ENCODE measurements at regions not wholly inside any gene's neighbourhood (a gene's known extent, or its start where the extent isn't known, plus 50 kb on each side); places are given as distances from the start of the nearest gene placed in this dataset.

DNA sequence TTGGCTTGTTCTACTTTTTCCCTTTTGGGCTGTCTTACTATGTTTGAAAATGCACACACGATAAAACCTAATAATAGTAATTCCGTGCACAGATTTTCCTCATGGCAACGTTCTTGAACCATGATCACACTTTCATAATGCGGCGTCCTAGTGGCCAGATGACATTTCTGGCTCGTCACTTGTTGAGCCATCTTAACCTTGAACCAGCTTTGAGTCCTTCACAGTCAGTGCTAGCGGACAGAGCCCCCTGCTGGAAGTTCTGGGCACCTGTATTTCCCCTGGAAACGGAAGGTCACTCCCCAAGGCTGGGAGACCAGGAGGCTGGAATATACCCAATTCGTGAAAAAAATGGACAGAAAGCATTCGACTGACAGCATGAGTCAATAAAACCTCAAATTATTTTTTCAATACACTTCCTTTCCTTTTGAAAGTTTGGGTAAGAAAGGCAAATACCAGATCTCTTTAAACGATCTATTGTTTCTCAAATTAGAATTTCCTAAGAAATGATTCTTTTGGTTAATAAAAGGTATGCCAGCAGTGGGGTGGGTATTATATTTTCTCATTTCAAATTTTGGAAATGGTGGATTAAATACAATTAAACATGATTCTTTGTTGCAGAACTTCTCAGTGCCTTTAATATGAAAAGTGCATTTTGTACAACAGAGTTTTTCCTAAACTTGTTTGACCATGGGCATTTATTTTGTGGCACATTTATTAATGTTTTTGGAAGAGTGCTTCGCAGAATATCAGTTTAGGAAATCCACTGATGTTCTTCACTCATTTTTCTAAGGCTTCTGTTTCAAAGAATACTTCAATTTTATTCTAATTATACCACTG lies 542.3 kb downstream of the QKI start:
- WGBS, 2 donors = 38 to 43% methylated on average over 12 of the region's 12 CpGs
- peak in 1 of 2 donors; percentile 67 for TF ChIP-seq EP300 (IDR thresholded peaks at IDR 0.05)
- no peak for TF ChIP-seq POLR2A (IDR thresholded peaks at IDR 0.05)
- TF ChIP-seq, protein P1, sequence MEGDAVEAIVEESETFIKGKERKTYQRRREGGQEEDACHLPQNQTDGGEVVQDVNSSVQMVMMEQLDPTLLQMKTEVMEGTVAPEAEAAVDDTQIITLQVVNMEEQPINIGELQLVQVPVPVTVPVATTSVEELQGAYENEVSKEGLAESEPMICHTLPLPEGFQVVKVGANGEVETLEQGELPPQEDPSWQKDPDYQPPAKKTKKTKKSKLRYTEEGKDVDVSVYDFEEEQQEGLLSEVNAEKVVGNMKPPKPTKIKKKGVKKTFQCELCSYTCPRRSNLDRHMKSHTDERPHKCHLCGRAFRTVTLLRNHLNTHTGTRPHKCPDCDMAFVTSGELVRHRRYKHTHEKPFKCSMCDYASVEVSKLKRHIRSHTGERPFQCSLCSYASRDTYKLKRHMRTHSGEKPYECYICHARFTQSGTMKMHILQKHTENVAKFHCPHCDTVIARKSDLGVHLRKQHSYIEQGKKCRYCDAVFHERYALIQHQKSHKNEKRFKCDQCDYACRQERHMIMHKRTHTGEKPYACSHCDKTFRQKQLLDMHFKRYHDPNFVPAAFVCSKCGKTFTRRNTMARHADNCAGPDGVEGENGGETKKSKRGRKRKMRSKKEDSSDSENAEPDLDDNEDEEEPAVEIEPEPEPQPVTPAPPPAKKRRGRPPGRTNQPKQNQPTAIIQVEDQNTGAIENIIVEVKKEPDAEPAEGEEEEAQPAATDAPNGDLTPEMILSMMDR (IDR thresholded peaks at IDR 0.05) = peak; percentile 69 to 89 (median 71)
- DNase-seq (ENCODE audit: low spot score in 2 of 2) = peak; percentile 62 to 77
- Histone ChIP-seq H3K4me3 (no peak overlapping the region), H3K9me3 (no peaks in the 10 kb centered on the region), H3K36me3 (no peaks in the 10 kb centered on the region), H3K27me3 (no peaks in the 10 kb centered on the region), H3K4me1 (peaks cover 0 to 54% (median 0%) of the 10 kb centered on the region in 4 donors), H3K27ac (peak overlapping the region in 1 of 4 donors; percentile 69)

DNA sequence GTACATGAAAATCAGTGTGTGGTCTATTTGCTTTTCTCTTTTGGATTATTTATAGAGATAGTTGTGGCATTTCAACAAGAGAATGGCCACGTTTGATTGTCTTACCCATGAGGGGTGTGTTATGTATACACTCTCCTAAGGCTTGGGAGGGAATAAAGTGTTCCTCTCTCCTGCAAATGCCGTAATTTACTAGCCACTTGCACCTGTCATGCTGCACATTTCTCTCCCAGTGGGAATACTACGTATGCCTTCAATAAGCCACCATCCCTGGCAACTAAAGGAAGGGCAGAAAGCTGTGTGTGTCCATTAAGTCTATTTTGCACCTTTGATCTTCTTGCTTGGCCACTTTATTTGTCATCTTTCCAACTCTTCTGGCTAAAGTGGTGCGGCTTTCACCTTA lies 541.2 kb downstream of the QKI start:
- TF ChIP-seq, protein P1 (IDR thresholded peaks at IDR 0.05) = no peak
- TF ChIP-seq POLR2A (IDR thresholded peaks at IDR 0.05) (no peak), EP300 (IDR thresholded peaks at IDR 0.05) (no peak)

DNA sequence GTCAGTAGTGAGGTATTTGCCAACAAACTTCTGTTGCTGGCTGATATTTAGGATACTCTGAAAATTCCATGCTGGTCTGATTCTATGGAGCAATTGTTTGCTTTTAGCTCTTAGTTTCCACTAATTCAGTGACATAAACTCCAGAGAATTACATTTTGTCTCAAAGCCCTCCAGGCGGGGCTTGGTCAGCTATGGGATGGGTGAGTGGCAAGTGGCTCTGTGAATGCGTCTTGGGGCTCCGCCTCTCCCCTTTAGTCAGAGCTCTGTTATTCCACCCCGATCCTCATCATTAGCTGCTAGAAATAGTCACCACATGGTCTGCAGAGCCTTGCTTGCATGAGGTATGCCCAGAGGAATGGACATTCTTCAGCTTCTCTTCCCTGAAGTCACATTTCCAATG lies 540.6 kb downstream of the QKI start:
- Histone ChIP-seq H3K4me1 (peaks cover 0 to 54% (median 0%) of the 10 kb centered on the region in 4 donors), H3K36me3 (no peaks in the 10 kb centered on the region), H3K4me3 (no peak overlapping the region), H3K27ac (peak overlapping the region in 2 of 4 donors; percentile 53 to 69), H3K9me3 (no peaks in the 10 kb centered on the region), H3K27me3 (no peaks in the 10 kb centered on the region)
- DNase-seq (ENCODE audit: low spot score in 2 of 2) = no peak
- 54 to 62% methylated on average over 4 of the region's 4 CpGs for WGBS, 2 donors
- TF ChIP-seq EP300 (IDR thresholded peaks at IDR 0.05) = peak in 1 of 2 donors; percentile 10
- TF ChIP-seq POLR2A (IDR thresholded peaks at IDR 0.05) = no peak

More for the DNA sequence above, 541.2 kb downstream of the QKI start:
- Histone ChIP-seq H3K9me3 (no peaks in the 10 kb centered on the region), H3K4me3 (no peak overlapping the region), H3K36me3 (no peaks in the 10 kb centered on the region), H3K27ac (peak overlapping the region in 1 of 4 donors; percentile 69), H3K27me3 (no peaks in the 10 kb centered on the region), H3K4me1 (peaks cover 0 to 54% (median 0%) of the 10 kb centered on the region in 4 donors)
- no peak for DNase-seq (ENCODE audit: low spot score in 2 of 2)
- 77 to 81% methylated on average over 4 of the region's 4 CpGs for WGBS, 2 donors

DNA sequence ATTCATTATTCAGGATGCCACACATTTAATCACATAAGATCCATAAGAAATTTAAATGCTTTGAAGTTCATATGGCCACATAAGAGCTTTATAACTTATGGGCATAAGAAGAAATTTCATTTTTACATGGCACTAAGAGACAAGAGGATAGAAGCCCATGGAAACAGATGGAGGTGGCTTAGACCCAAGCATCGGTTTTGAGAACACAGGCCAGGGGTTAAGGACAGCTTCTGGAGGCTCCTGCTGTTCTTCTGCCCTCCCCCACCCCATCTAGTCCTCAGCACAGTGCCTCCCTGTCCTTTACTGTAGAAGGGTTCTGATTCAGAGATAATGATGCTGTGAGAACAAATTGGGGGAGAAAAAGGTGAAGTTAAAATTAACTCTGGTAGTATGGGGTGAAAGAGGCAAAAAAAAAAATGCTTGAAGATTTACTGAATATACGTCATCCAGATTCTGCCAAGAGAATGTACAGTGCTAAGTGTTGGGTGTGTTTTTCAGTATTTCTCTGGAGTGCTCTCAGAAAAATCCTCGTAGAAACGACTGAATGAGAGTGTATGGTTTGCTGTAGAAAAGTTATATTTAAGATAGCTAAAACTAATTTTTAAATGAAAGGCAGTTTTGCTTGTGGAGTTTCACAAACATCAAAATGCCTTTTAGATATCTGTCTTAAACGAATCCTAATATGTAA lies 539.7 kb downstream of the QKI start:
- no peak overlapping the region for H3K4me3 ChIP-seq
- peak overlapping the region in 2 of 4 donors; percentile 53 to 69 for H3K27ac ChIP-seq
- no peaks in the 10 kb centered on the region for H3K27me3 ChIP-seq
- TF ChIP-seq, protein P1 (IDR thresholded peaks at IDR 0.05) = no peak
- TF ChIP-seq EP300 (IDR thresholded peaks at IDR 0.05) (no peak), POLR2A (IDR thresholded peaks at IDR 0.05) (no peak)
- H3K4me1 ChIP-seq = peaks cover 0 to 50% (median 0%) of the 10 kb centered on the region in 4 donors
- no peaks in the 10 kb centered on the region for H3K36me3 ChIP-seq
- no peak for DNase-seq (ENCODE audit: low spot score in 2 of 2)
- H3K9me3 ChIP-seq = no peaks in the 10 kb centered on the region
- 65 to 66% methylated on average over 5 of the region's 5 CpGs for WGBS, 2 donors

DNA sequence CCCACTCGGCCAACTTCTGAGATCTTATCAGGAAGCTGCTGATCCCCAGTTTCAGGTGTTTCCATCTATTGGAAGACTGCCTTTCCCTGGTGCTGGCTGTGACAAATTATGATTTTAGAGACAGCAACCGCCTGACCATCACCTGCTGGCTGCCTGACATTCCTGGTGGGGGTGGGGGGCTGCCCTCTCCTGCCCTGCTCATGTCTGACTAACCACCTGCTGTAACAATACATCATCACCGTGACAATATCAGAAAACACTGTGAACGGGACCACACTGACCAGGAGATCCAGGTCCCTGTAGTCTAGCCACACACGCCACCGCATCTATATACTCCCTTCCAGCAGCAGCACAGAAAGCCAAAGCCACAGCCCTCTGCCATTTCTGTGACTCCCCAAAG lies 537.5 kb downstream of the QKI start:
- WGBS, 2 donors = 85 to 96% methylated on average over 6 of the region's 6 CpGs
- no peaks in the 10 kb centered on the region for H3K27me3 ChIP-seq
- no peaks in the 10 kb centered on the region for H3K36me3 ChIP-seq
- H3K4me3 ChIP-seq = no peak overlapping the region
- no peaks in the 10 kb centered on the region for H3K9me3 ChIP-seq
- peaks cover 0 to 37% (median 2%) of the 10 kb centered on the region in 4 donors for H3K4me1 ChIP-seq
- TF ChIP-seq, protein P1 (IDR thresholded peaks at IDR 0.05) = no peak
- no peak for TF ChIP-seq EP300 (IDR thresholded peaks at IDR 0.05)
- no peak for TF ChIP-seq POLR2A (IDR thresholded peaks at IDR 0.05)
- no peak for DNase-seq (ENCODE audit: low spot score in 2 of 2)
- no peak overlapping the region for H3K27ac ChIP-seq

Data from tibial nerve (tissue), 4 donors.